Adrenal gland (tissue), 9 donors: ENCODE measurements at regions not wholly inside any gene's neighbourhood (a gene's known extent, or its start where the extent isn't known, plus 50 kb on each side); places are given as distances from the start of the nearest gene placed in this dataset.

Experiments
- DNase-seq, 7 donors: peaks; one replicate each; pipeline ENCODE4 v3.0.0-alpha.2; 2019 to 2020
- H3K27ac ChIP-seq, 5 donors: fragments of 200-600 bp; sonication (generic) in 4 of 5; 1 replicate in 3 of 5; 2 replicates in 2 of 5; pipeline versions ENCODE4 v1.5.1 to v1.8.0; 2016 to 2020; ENCODE audit warnings: mild to moderate bottlenecking in 1 of 5
- H3K27me3 ChIP-seq: fragments of 200-600 bp; 2 replicates; pipeline ENCODE4 v1.8.0; 2021
- H3K36me3 ChIP-seq, 2 donors: fragments of 200-600 bp; replicated peaks in 1 of 2; 1 replicate in 1 of 2; 2 replicates in 1 of 2; pipeline versions ENCODE4 v1.5.1 to v1.8.0; 2018 to 2022
- H3K4me1 ChIP-seq, 2 donors: fragments of 200-600 bp; replicated peaks in 1 of 2; 1 replicate in 1 of 2; 2 replicates in 1 of 2; pipeline versions ENCODE4 v1.5.1 to v1.8.0; 2018 to 2021
- H3K4me3 ChIP-seq, 4 donors: fragments of 200-600 bp; sonication (generic) in 3 of 4; one replicate each; pipeline ENCODE4 v1.5.1; 2016 to 2018
- H3K9me3 ChIP-seq, 3 donors: fragments of 200-600 bp; sonication (generic) in 1 of 3; replicated peaks in 1 of 3; 1 replicate in 2 of 3; 2 replicates in 1 of 3; pipeline versions ENCODE4 v1.5.1 to v1.8.0; 2016 to 2021
- POLR2A ChIP-seq, 2 donors: fragments of 450-650 bp; IDR thresholded peaks; one replicate each; pipeline ENCODE4 v1.6.1; 2017; ENCODE audit warnings: antibody characterized with exemption in 2 of 2, mild to moderate bottlenecking in 2 of 2, moderate library complexity in 1 of 2
- WGBS, 4 donors: extraction: QIAGEN DNeasy Blood & Tissue Kit in 2 of 4; methylation state at CpG; one replicate each; pipeline versions ENCODE4 v1.1.5 to v1.1.7; 2013 to 2017; 5-methylcytosine and 5-hydroxymethylcytosine counted together
- intact Hi-C, 2 donors: fragments of 100-400 bp; cut with DNase I; formaldehyde crosslinking; loops; one replicate each; pipeline versions ENCODE4 v1.14.1 to v1.15.0; 2022 to 2023
- TF ChIP-seq, protein P1 (sequence below), 6 experiments: fragments of 450-650 bp in 4 of 6; fragments of 200-600 bp in 2 of 6; sonication (generic) in 1 of 6; IDR thresholded peaks; 1 replicate in 5 of 6; 2 replicates in 1 of 6; pipeline versions ENCODE4 v1.5.1 to v1.8.0; 2016 to 2021; ENCODE audit warnings: antibody characterized with exemption in 6 of 6, mild to moderate bottlenecking in 2 of 6, moderate library complexity in 1 of 6
- donor health status: healthy with polysubstance abuse.
- donor health status: Bipolar disorder and iron deficiency.
- donor health status: DM: yes; HTN: yes; CAD: no.
- donor health status: DM: no; HTN: no; CAD: no.
- donor health status: DM: no; HTN: no; CAD: no.

DNA sequence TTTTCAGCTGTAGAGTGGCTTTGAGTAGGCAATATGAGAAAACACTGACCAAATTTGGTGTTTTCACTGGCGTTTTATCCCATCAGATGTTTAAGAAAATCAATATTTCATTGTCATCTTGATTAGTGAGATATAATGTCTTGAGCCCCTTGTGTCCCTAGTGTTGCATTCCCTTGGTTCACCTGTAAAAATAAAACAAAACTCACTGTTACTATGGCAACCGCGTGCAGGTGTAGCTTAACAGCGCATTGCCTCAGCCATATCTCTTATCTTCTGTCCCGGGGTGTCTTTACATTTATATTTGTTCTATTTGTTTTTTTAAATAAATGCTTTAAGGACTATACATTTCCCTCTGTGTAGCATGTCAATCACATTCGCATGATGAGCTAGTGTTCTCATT lies 551.6 kb downstream of the ZIC1 start:
- no peak overlapping the region for H3K27ac ChIP-seq
- H3K36me3 ChIP-seq, result no peaks in the 10 kb centered on the region
- no peak for TF ChIP-seq POLR2A (IDR thresholded peaks at IDR 0.05)
- TF ChIP-seq, protein P1, sequence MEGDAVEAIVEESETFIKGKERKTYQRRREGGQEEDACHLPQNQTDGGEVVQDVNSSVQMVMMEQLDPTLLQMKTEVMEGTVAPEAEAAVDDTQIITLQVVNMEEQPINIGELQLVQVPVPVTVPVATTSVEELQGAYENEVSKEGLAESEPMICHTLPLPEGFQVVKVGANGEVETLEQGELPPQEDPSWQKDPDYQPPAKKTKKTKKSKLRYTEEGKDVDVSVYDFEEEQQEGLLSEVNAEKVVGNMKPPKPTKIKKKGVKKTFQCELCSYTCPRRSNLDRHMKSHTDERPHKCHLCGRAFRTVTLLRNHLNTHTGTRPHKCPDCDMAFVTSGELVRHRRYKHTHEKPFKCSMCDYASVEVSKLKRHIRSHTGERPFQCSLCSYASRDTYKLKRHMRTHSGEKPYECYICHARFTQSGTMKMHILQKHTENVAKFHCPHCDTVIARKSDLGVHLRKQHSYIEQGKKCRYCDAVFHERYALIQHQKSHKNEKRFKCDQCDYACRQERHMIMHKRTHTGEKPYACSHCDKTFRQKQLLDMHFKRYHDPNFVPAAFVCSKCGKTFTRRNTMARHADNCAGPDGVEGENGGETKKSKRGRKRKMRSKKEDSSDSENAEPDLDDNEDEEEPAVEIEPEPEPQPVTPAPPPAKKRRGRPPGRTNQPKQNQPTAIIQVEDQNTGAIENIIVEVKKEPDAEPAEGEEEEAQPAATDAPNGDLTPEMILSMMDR (IDR thresholded peaks at IDR 0.05), result no peak
- intact Hi-C loops, result no loop called here
- H3K27me3 ChIP-seq, result no peaks in the 10 kb centered on the region
- no peak overlapping the region for H3K4me3 ChIP-seq
- no peak for DNase-seq
- H3K9me3 ChIP-seq, result no peaks in the 10 kb centered on the region
- 73 to 80% (median 76%) methylated on average over 6 of the region's 6 CpGs for WGBS, 4 donors
- no peaks in the 10 kb centered on the region for H3K4me1 ChIP-seq

DNA sequence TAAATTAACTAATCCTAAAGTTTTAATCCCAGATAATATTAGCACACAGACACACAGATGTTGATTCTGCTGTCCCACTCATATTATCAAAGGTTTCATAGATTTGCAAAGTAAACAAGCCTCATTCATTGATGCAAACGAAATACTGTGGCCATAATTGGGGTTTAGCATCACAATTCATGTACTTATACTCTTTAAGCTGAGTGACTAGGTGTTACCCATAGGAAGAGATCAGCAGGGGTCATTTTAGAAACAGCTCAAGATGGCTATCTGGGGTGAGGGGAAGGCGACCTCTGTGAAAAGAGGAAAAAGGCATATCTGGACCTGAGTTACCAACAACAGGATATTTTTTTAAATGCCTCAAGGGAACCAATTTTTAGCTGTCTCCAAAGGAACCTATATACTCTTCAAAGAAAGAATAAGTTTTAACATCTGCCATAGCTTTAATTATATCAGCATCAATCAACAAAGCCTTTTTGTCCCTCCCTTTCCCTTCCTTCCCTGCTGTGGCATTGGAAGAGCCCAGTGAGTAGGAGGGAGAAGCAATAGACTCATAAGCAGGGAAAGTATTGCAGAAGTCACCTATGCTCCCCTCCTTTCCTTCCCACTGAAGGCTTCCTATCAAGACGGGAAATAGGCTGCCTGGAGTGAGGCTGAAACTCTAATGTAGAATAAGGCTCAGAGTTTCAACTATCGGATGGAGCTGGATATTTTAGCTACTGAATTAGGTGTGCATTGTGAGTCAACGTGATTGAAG lies 553.4 kb downstream of the ZIC1 start:
- Histone ChIP-seq H3K36me3 (no peaks in the 10 kb centered on the region), H3K9me3 (no peaks in the 10 kb centered on the region), H3K27ac (no peak overlapping the region), H3K27me3 (no peaks in the 10 kb centered on the region), H3K4me1 (no peaks in the 10 kb centered on the region), H3K4me3 (no peak overlapping the region)
- intact Hi-C loops, result no loop called here
- WGBS, 4 donors, result 62 to 74% (median 69%) methylated on average over 5 of the region's 5 CpGs
- no peak for DNase-seq
- no peak for TF ChIP-seq POLR2A (IDR thresholded peaks at IDR 0.05)
- TF ChIP-seq, protein P1 (IDR thresholded peaks at IDR 0.05), result no peak

DNA sequence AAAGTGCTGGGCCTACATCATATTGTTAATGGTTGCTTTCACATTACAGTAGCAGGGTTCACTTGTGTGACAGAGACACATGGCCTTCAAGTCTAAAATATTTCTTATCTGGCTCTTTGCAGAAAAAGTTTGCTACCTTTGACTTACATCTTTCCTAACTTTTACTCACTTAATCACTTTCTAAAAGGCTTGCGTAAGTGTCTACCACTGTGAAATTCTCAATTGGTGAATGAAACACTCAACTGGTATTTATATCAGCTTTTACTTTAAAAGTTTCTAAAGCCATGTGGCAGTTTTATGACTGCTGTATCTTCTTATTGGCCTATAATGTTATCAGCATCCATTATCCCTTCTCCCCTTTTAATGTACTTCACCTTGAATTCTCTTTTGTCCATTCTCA lies 554.5 kb downstream of the ZIC1 start:
- TF ChIP-seq, protein P1 (IDR thresholded peaks at IDR 0.05), result no peak

DNA sequence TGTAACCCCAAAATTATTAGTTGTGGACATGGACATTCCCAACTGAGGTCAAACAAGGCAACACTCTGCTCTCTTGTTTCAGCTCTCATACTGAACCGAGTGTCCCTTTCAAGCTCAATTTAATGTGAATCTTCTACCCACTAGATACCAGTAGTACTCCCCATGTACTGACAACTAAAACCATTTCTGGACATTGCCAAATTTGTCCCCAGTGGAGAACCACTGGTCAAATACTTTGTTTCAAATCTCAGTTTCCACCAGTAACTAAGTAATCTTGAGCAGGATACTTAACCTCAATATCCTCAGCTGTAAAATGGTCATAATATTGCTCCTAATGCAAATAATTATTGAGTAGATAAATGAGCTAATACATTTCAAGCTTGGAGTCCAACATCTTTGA lies 566.0 kb downstream of the ZIC1 start:
- no peaks in the 10 kb centered on the region for H3K4me1 ChIP-seq
- DNase-seq, result no peak
- WGBS, 4 donors, result 79 to 92% (median 88%) methylated on average over 1 of the region's 1 CpG

More for the DNA sequence above, 554.5 kb downstream of the ZIC1 start:
- Histone ChIP-seq H3K4me3 (no peak overlapping the region), H3K27me3 (no peaks in the 10 kb centered on the region), H3K27ac (no peak overlapping the region), H3K36me3 (no peaks in the 10 kb centered on the region), H3K9me3 (no peaks in the 10 kb centered on the region), H3K4me1 (no peaks in the 10 kb centered on the region)
- no peak for DNase-seq
- WGBS, 4 donors, result 89 to 94% (median 90%) methylated on average over 1 of the region's 1 CpG
- intact Hi-C loops, result no loop called here

More for the DNA sequence above, 566.0 kb downstream of the ZIC1 start:
- H3K36me3 ChIP-seq, result no peaks in the 10 kb centered on the region
- intact Hi-C loops, result no loop called here
- no peak overlapping the region for H3K27ac ChIP-seq
- no peak for TF ChIP-seq POLR2A (IDR thresholded peaks at IDR 0.05)
- TF ChIP-seq, protein P1 (IDR thresholded peaks at IDR 0.05), result no peak
- H3K4me3 ChIP-seq, result no peak overlapping the region
- H3K9me3 ChIP-seq, result no peaks in the 10 kb centered on the region
- no peaks in the 10 kb centered on the region for H3K27me3 ChIP-seq
